PFSK-1 (cell line): ENCODE measurements at regions not wholly inside any gene's neighbourhood (a gene's known extent, or its start where the extent isn't known, plus 50 kb on each side); places are given as distances from the start of the nearest gene placed in this dataset.

ENCODE experiments used
- FOXP2 ChIP-seq: optimal IDR thresholded peaks from 2 replicates; pipeline ENCODE3; 2011; ENCODE audit warnings: borderline replicate concordance, control low read depth, inconsistent platforms; ENCODE audit not compliant: insufficient read depth; ENCODE audit errors: extremely low read length, extremely low read depth
- POLR2AphosphoS5 ChIP-seq: IDR thresholded peaks from 2 replicates; pipeline ENCODE4 v1.6.1; 2012; ENCODE audit warnings: low read depth, mild to moderate bottlenecking, control low read depth, low read length, moderate library complexity
- REST ChIP-seq, 2 experiments: IDR thresholded peaks; 2 replicates each; pipeline versions ENCODE4 v1.6.1 to v1.8.0; 2011 to 2012; ENCODE audit warnings: low read depth in 2 of 2, low read length in 2 of 2, control low read depth in 1 of 2, inconsistent platforms in 1 of 2, mild to moderate bottlenecking in 1 of 2, moderate library complexity in 1 of 2; ENCODE audit not compliant: insufficient read depth in 1 of 2
- SIN3A ChIP-seq: IDR thresholded peaks from 2 replicates; pipeline ENCODE4 v1.6.1; 2012; ENCODE audit warnings: mild to moderate bottlenecking, low read length, moderate library complexity, borderline replicate concordance; ENCODE audit not compliant: insufficient read depth
- TAF1 ChIP-seq: IDR thresholded peaks from 2 replicates; pipeline ENCODE4 v1.6.1; 2012; ENCODE audit warnings: low read length, control low read depth, borderline replicate concordance; ENCODE audit not compliant: insufficient read depth

GRCh38 chr5:164504141-164504772 lies 998.8 kb downstream of the MAT2B start:
- TF ChIP-seq REST (IDR thresholded peaks at IDR 0.05; ENCODE audit: insufficient read depth in 1 of 2, low read depth in 2 of 2, low read length in 2 of 2) (no peak), SIN3A (no peak), POLR2AphosphoS5 (no peak), TAF1 (no peak), FOXP2 (no peak)
